A549 (cell line): ENCODE measurements at regions not wholly inside any gene's neighbourhood (a gene's known extent, or its start where the extent isn't known, plus 50 kb on each side); places are given as distances from the start of the nearest gene placed in this dataset.
"Not testable (repeated sequence)": the region's sequence is repeated elsewhere in the genome, so short reads cannot be mapped to it uniquely, and the experiment has no call there.

Experiments used
- ATAC-seq, 2 experiments: fragments of 200-7000 bp in 1 of 2; fragments of >200 bp in 1 of 2; cut with Nextera tagmentation in 1 of 2; cut with Tn5 transposase in 1 of 2; 3 replicates each; pipeline versions ENCODE4 v1.8.0 to v1.9.1; 2018 to 2020; ENCODE audit warnings: mild to moderate bottlenecking in 1 of 2, moderate library complexity in 1 of 2
- CTCF ChIA-PET: fragments of 300-600 bp; sonication (Branson Sonifier 250); formaldehyde crosslinking; extraction: SDS; loops from one replicate; lab custom pipeline; 2021; ENCODE audit warnings: antibody characterized with exemption, inconsistent platforms; lab: Yijun Ruan, JAX
- POLR2A ChIA-PET: fragments of 350-600 bp; formaldehyde crosslinking; extraction: SDS; loops from one replicate; lab custom pipeline; 2021; ENCODE audit warnings: antibody characterized with exemption, inconsistent platforms; lab: Yijun Ruan, JAX
- DNase-seq, 2 experiments: peaks; one replicate each; pipeline versions ENCODE4 v3.0.0 to v3.0.0-alpha.2; 2011 to 2016; ENCODE audit warnings: low read depth in 1 of 2, low spot score in 1 of 2
- FAIRE-seq: peaks from 2 replicates; lab custom pipeline; 2011; peaks lifted over from hg19 to GRCh38; lab: Jason Lieb, UNC
- H3K27ac ChIP-seq, 2 experiments: fragments of >200 bp; sonication (Bioruptor Twin); formaldehyde crosslinking; 3 replicates each; pipeline ENCODE4 v1.5.1; 2016 to 2017
- H3K4me1 ChIP-seq: fragments of >200 bp; sonication (Bioruptor Twin); formaldehyde crosslinking; 3 replicates; pipeline ENCODE4 v1.6.1; 2016
- H3K4me2 ChIP-seq: fragments of >200 bp; sonication (Bioruptor Twin); formaldehyde crosslinking; 3 replicates; pipeline ENCODE4 v1.6.1; 2016
- H3K4me3 ChIP-seq: fragments of >200 bp; sonication (Bioruptor Twin); formaldehyde crosslinking; 3 replicates; pipeline ENCODE4 v1.5.1; 2016
- H3K9me3 ChIP-seq: fragments of >200 bp; sonication (Bioruptor Twin); formaldehyde crosslinking; 3 replicates; pipeline ENCODE4 v1.6.1; 2016
- BHLHE40 ChIP-seq: IDR thresholded peaks from 2 replicates; pipeline ENCODE4 v1.6.1; 2012; ENCODE audit warnings: low read depth, low read length, inconsistent platforms
- CEBPB ChIP-seq, 2 experiments: fragments of >200 bp in 1 of 2; sonication (Bioruptor Twin) in 1 of 2; formaldehyde crosslinking in 1 of 2; IDR thresholded peaks; 2 replicates each; pipeline ENCODE4 v1.6.1; 2012 to 2016
- CHD4 ChIP-seq: fragments of 200-600 bp; sonication (generic); IDR thresholded peaks from 2 replicates; pipeline ENCODE4 v1.6.1; 2016; ENCODE audit warnings: antibody characterized with exemption, mild to moderate bottlenecking, borderline replicate concordance
- FOSB ChIP-seq: fragments of 250-450 bp; sonication (Bioruptor Pico); IDR thresholded peaks from 2 replicates; pipeline ENCODE4 v1.5.0; 2020; ENCODE audit warnings: mild to moderate bottlenecking, moderate library complexity
- FOSL2 ChIP-seq, 2 experiments: fragments of 450-650 bp in 1 of 2; fragments of >200 bp in 1 of 2; sonication (Bioruptor Twin) in 1 of 2; formaldehyde crosslinking; IDR thresholded peaks; 2 replicates each; pipeline versions ENCODE4 v1.5.0 to v1.6.1; 2016 to 2020; ENCODE audit warnings: mild to moderate bottlenecking in 1 of 2, moderate library complexity in 1 of 2
- GATA3 ChIP-seq: IDR thresholded peaks from 2 replicates; pipeline ENCODE4 v1.6.1; 2012; ENCODE audit warnings: borderline replicate concordance
- HOXB5 ChIP-seq: fragments of 250-450 bp; sonication (Bioruptor Pico); IDR thresholded peaks from 2 replicates; pipeline ENCODE4 v1.5.0; 2020; ENCODE audit warnings: mild to moderate bottlenecking, moderate library complexity
- JUNB ChIP-seq: fragments of >200 bp; sonication (Bioruptor Twin); formaldehyde crosslinking; IDR thresholded peaks from 2 replicates; pipeline ENCODE4 v1.6.1; 2016
- KDM1A ChIP-seq: fragments of 200-600 bp; sonication (generic); IDR thresholded peaks from 2 replicates; pipeline ENCODE4 v1.6.1; 2016; ENCODE audit warnings: low read depth, mild to moderate bottlenecking
- MAZ ChIP-seq: fragments of 150-350 bp; IDR thresholded peaks from 2 replicates; pipeline ENCODE4 v1.6.1; 2014; ENCODE audit warnings: antibody characterized with exemption, low read depth, low read length, borderline replicate concordance
- NFE2L2 ChIP-seq: fragments of 150-350 bp; conservative IDR thresholded peaks from 2 replicates; pipeline ENCODE4 v1.6.1; 2014; ENCODE audit warnings: low read length
- RAD21 ChIP-seq, 2 experiments: fragments of >200 bp in 1 of 2; sonication (Bioruptor Twin) in 1 of 2; formaldehyde crosslinking in 1 of 2; IDR thresholded peaks in 1 of 2; conservative IDR thresholded peaks in 1 of 2; 2 replicates in 1 of 2; 3 replicates in 1 of 2; pipeline ENCODE4 v1.6.1; 2012 to 2018; ENCODE audit warnings: inconsistent platforms in 1 of 2
- RCOR1 ChIP-seq: fragments of 150-350 bp; IDR thresholded peaks from 2 replicates; pipeline ENCODE4 v1.6.1; 2014; ENCODE audit warnings: antibody characterized with exemption, low read length, low read depth
- SMC3 ChIP-seq: fragments of >200 bp; sonication (Bioruptor Twin); formaldehyde crosslinking; IDR thresholded peaks from 3 replicates; pipeline ENCODE4 v1.6.1; 2018; ENCODE audit warnings: inconsistent platforms
- TFCP2L1 ChIP-seq: fragments of 250-450 bp; sonication (Bioruptor Pico); IDR thresholded peaks from 2 replicates; pipeline ENCODE4 v1.5.0; 2021; ENCODE audit warnings: mild to moderate bottlenecking
- WGBS: methylation state at CpG from one replicate; pipeline ENCODE4 v1.1.6; 2017; ENCODE audit errors: missing lambda C conversion rate; 5-methylcytosine and 5-hydroxymethylcytosine counted together
- TF ChIP-seq, protein P1 (sequence below): IDR thresholded peaks from 2 replicates; pipeline ENCODE4 v1.6.1; 2012
- TF ChIP-seq, protein P2 (sequence below): fragments of >200 bp; sonication (Bioruptor Twin); formaldehyde crosslinking; IDR thresholded peaks from 3 replicates; pipeline ENCODE4 v1.5.1; 2016

- no peak for ATAC-seq
- CTCF ChIA-PET, result no interaction called here
- Histone ChIP-seq H3K4me1 (no peaks in the 10 kb centered on the region), H3K9me3 (no peaks in the 10 kb centered on the region), H3K4me2 (no peak overlapping the region)
- 83% methylated on average over 6 of the region's 6 CpGs for WGBS
- POLR2A ChIA-PET, result no interaction called here
- TF ChIP-seq BHLHE40, result no peak
- TF ChIP-seq HOXB5 (CRISPR knock-in tag), result no peak
- TF ChIP-seq FOSL2 (IDR thresholded peaks at IDR 0.05), result no peak
- no peak for TF ChIP-seq FOSL2 (CRISPR knock-in tag; IDR thresholded peaks at IDR 0.05)
- TF ChIP-seq JUNB, result no peak
- TF ChIP-seq TFCP2L1 (CRISPR knock-in tag), result no peak
- TF ChIP-seq MAZ, result no peak
- no peak for TF ChIP-seq KDM1A
- TF ChIP-seq, all 56 proteins: peak for 0
- FAIRE-seq (no peak), DNase-seq (no peak)
- Histone ChIP-seq H3K27ac (no peak overlapping the region), H3K4me3 (no peak overlapping the region)
Observed at GRCh38 chr16:27600381-27600780, 50.4 kb downstream of the KATNIP start.

- no peak overlapping the region for H3K27ac ChIP-seq
- H3K4me1 ChIP-seq, result no peaks in the 10 kb centered on the region
- DNase-seq, result no peak
- WGBS, result 96% methylated on average over 4 of the region's 4 CpGs
- POLR2A ChIA-PET, result no interaction called here
- H3K4me2 ChIP-seq, result no peak overlapping the region
- H3K9me3 ChIP-seq, result no peaks in the 10 kb centered on the region
- no peak for FAIRE-seq
- 0 out of 6 replicates have a peak, but pooled peaks of 1 of the 2 experiments have one; percentile 28 for ATAC-seq
- CTCF ChIA-PET, result interaction anchor here (0.9 to 1.3 kb wide), 2 partner anchors 23 to 39 kb away, joined by 3 read pairs; no protein-coding TSS in a partner anchor
- no peak overlapping the region for H3K4me3 ChIP-seq
- TF ChIP-seq CEBPB (IDR thresholded peaks at IDR 0.05) (no peak), RAD21 (conservative IDR thresholded peaks at IDR 0.05 in 1 of 2, IDR thresholded peaks at IDR 0.05 in 1 of 2) (no peak), GATA3 (no peak), RCOR1 (no peak), NFE2L2 (no peak)
Observed at GRCh38 chr16:27602103-27602502, 52.2 kb downstream of the KATNIP start.

GRCh38 chr16:27605500-27606106 is 55.7 kb downstream of the KATNIP start:
- POLR2A ChIA-PET, FAIRE-seq: not testable (repeated sequence)
- WGBS, result 71% methylated on average over 12 of the region's 12 CpGs

GRCh38 chr16:27611340-27611739 is 61.4 kb downstream of the KATNIP start:
- POLR2A ChIA-PET, result no interaction called here
- CTCF ChIA-PET, result interaction anchor here (1.5 kb wide), 1 partner anchor 28 kb away, joined by 5 read pairs; no protein-coding TSS in a partner anchor
- TF ChIP-seq FOSB (no peak), CHD4 (no peak)
- TF ChIP-seq, protein P1, sequence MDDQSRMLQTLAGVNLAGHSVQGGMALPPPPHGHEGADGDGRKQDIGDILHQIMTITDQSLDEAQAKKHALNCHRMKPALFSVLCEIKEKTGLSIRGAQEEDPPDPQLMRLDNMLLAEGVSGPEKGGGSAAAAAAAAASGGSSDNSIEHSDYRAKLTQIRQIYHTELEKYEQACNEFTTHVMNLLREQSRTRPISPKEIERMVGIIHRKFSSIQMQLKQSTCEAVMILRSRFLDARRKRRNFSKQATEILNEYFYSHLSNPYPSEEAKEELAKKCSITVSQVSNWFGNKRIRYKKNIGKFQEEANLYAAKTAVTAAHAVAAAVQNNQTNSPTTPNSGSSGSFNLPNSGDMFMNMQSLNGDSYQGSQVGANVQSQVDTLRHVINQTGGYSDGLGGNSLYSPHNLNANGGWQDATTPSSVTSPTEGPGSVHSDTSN, result no peak

More at GRCh38 chr16:27605500-27606106, 55.7 kb downstream of the KATNIP start:
- CTCF ChIA-PET, result interaction anchor here (0.6 to 2.6 kb wide), 6 partner anchors 8 to 54 kb away, joined by 3 to 17 read pairs (median 3); no protein-coding TSS in a partner anchor
- H3K4me2 ChIP-seq, H3K9me3 ChIP-seq, H3K27ac ChIP-seq, H3K4me3 ChIP-seq, H3K4me1 ChIP-seq: not testable (repeated sequence)
- peak; percentile 76 to 83; a peak in 5 of 6 replicates for ATAC-seq
- 0 out of 3 replicates have a peak, but pooled peaks have one; percentile 15 for TF ChIP-seq SMC3
- TF ChIP-seq, protein P2, sequence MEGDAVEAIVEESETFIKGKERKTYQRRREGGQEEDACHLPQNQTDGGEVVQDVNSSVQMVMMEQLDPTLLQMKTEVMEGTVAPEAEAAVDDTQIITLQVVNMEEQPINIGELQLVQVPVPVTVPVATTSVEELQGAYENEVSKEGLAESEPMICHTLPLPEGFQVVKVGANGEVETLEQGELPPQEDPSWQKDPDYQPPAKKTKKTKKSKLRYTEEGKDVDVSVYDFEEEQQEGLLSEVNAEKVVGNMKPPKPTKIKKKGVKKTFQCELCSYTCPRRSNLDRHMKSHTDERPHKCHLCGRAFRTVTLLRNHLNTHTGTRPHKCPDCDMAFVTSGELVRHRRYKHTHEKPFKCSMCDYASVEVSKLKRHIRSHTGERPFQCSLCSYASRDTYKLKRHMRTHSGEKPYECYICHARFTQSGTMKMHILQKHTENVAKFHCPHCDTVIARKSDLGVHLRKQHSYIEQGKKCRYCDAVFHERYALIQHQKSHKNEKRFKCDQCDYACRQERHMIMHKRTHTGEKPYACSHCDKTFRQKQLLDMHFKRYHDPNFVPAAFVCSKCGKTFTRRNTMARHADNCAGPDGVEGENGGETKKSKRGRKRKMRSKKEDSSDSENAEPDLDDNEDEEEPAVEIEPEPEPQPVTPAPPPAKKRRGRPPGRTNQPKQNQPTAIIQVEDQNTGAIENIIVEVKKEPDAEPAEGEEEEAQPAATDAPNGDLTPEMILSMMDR, result peak; percentile 64
- peak; percentile 34 to 62; a peak in 3 of 5 replicates for TF ChIP-seq RAD21 (conservative IDR thresholded peaks at IDR 0.05 in 1 of 2, IDR thresholded peaks at IDR 0.05 in 1 of 2)
- peak; percentile 26 to 64 for DNase-seq

More at GRCh38 chr16:27611340-27611739, 61.4 kb downstream of the KATNIP start:
- 89% methylated on average over 5 of the region's 5 CpGs for WGBS
- FAIRE-seq (no peak), DNase-seq (no peak), ATAC-seq (no peak)
- Histone ChIP-seq H3K4me2 (no peak overlapping the region), H3K27ac (no peak overlapping the region), H3K9me3 (no peaks in the 10 kb centered on the region), H3K4me1 (no peaks in the 10 kb centered on the region), H3K4me3 (no peak overlapping the region)
